ENCODE measurements at regions not wholly inside any gene's neighbourhood (a gene's known extent, or its start where the extent isn't known, plus 50 kb on each side); places are given as distances from the start of the nearest gene placed in this dataset.

DNA sequence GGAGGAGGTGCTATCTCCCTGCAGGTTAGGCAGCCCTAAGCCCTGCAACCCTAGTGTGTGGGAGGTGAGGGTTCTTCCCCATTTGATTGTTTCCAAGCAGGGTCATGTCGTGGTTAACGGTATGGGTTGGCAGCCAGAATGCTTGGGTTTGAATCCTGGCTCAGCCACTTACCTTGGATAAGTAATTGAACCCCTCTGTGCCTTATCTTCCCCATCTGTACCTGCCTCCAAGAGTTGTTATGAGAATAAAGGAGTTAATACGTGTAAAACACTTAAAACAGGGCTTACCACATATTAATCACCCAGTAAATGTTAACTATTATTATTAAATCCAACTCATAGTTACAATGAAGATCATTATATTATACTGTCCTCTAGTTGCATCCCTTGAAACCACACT, 52.2 kb upstream of the SPATA31E1 start:
- TF ChIP-seq, protein P1, sequence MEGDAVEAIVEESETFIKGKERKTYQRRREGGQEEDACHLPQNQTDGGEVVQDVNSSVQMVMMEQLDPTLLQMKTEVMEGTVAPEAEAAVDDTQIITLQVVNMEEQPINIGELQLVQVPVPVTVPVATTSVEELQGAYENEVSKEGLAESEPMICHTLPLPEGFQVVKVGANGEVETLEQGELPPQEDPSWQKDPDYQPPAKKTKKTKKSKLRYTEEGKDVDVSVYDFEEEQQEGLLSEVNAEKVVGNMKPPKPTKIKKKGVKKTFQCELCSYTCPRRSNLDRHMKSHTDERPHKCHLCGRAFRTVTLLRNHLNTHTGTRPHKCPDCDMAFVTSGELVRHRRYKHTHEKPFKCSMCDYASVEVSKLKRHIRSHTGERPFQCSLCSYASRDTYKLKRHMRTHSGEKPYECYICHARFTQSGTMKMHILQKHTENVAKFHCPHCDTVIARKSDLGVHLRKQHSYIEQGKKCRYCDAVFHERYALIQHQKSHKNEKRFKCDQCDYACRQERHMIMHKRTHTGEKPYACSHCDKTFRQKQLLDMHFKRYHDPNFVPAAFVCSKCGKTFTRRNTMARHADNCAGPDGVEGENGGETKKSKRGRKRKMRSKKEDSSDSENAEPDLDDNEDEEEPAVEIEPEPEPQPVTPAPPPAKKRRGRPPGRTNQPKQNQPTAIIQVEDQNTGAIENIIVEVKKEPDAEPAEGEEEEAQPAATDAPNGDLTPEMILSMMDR (IDR thresholded peaks at IDR 0.05): no peak
- no peak for TF ChIP-seq POLR2A (IDR thresholded peaks at IDR 0.05)

All from body of pancreas (tissue), 4 donors.